ENCODE measurements at regions not wholly inside any gene's neighbourhood (a gene's known extent, or its start where the extent isn't known, plus 50 kb on each side); places are given as distances from the start of the nearest gene placed in this dataset.

DNA sequence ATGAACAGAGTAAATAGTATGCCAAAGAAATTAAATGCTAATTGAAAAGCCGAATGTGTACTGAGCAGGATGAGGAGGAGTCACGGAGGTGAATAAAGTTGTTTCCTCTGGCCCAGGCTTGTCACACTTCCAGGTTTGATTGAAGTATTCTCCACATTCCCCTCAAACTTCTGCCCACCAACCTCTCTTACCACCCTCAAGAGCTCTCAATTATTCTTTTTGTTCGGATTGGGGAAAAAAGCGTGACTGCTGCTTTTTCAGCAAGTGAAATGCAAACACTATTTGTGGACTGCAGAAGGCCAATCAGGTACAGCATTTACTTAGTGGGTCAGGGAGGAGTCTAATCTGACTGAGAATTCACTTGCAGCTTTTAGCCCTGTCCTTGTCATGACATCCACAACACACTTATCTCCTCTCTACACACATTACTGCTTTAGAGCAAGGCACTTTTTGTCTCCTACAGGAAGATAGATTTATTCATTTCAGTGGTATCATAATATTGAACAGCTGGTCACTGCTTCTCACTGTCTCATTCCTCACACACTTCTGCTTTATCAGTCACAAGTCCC lies 375.6 kb upstream of the PRMT6 start:
- ATAC-seq: no peak
- TF ChIP-seq, protein P1, sequence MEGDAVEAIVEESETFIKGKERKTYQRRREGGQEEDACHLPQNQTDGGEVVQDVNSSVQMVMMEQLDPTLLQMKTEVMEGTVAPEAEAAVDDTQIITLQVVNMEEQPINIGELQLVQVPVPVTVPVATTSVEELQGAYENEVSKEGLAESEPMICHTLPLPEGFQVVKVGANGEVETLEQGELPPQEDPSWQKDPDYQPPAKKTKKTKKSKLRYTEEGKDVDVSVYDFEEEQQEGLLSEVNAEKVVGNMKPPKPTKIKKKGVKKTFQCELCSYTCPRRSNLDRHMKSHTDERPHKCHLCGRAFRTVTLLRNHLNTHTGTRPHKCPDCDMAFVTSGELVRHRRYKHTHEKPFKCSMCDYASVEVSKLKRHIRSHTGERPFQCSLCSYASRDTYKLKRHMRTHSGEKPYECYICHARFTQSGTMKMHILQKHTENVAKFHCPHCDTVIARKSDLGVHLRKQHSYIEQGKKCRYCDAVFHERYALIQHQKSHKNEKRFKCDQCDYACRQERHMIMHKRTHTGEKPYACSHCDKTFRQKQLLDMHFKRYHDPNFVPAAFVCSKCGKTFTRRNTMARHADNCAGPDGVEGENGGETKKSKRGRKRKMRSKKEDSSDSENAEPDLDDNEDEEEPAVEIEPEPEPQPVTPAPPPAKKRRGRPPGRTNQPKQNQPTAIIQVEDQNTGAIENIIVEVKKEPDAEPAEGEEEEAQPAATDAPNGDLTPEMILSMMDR (IDR thresholded peaks at IDR 0.05 in 4 of 5, conservative IDR thresholded peaks at IDR 0.05 in 1 of 5): no peak
- no peak for TF ChIP-seq POLR2A (IDR thresholded peaks at IDR 0.05)
- no peaks in the 10 kb centered on the region for H3K36me3 ChIP-seq

GRCh38 chr1:106681939-106682522 lies 374.4 kb upstream of the PRMT6 start:
- Histone ChIP-seq H3K36me3 (no peaks in the 10 kb centered on the region), H3K4me1 (no peaks in the 10 kb centered on the region), H3K27me3 (no peaks in the 10 kb centered on the region), H3K9me3 (no peaks in the 10 kb centered on the region), H3K27ac (no peak overlapping the region), H3K4me3 (no peak overlapping the region)
- no peak for DNase-seq
- in situ Hi-C loops (cut with MboI; ENCODE audit: low sequenced_read_pairs in 4 of 4): no loop called here
- TF ChIP-seq, protein P1 (IDR thresholded peaks at IDR 0.05 in 4 of 5, conservative IDR thresholded peaks at IDR 0.05 in 1 of 5): no peak
- no peak for TF ChIP-seq POLR2A (IDR thresholded peaks at IDR 0.05)
- intact Hi-C loops (cut with DNase I; ENCODE audit: low total_unique reads): no loop called here
- ATAC-seq: no peak

More for the DNA sequence above, 375.6 kb upstream of the PRMT6 start:
- Histone ChIP-seq H3K4me1 (no peaks in the 10 kb centered on the region), H3K27ac (no peak overlapping the region), H3K4me3 (no peak overlapping the region), H3K9me3 (no peaks in the 10 kb centered on the region), H3K27me3 (no peaks in the 10 kb centered on the region)
- in situ Hi-C loops (cut with MboI; ENCODE audit: low sequenced_read_pairs in 4 of 4) (no loop called here), intact Hi-C loops (cut with DNase I; ENCODE audit: low total_unique reads) (no loop called here)
- no peak for DNase-seq

DNA sequence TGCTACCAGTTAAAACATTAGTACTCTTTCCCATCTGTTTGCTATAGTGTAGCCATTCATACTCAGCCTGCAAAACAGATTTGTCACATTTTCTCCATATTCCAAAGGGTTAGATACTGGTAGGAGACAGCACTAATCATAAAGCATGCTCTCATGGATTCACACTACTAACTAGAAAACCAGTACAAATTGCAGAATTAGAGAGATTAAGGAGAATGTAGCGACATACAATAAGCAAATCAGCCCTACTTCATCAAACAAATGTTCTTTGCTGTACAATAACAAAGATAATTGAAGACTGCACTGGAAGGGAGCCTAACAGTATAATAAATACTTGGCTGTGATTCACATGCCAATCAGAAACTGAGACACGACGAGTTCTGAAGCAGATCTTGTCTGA lies 368.0 kb upstream of the PRMT6 start:
- no peaks in the 10 kb centered on the region for H3K36me3 ChIP-seq
- TF ChIP-seq POLR2A (IDR thresholded peaks at IDR 0.05): no peak
- TF ChIP-seq, protein P1 (IDR thresholded peaks at IDR 0.05 in 4 of 5, conservative IDR thresholded peaks at IDR 0.05 in 1 of 5): no peak
- no peaks in the 10 kb centered on the region for H3K9me3 ChIP-seq
- intact Hi-C loops (cut with DNase I; ENCODE audit: low total_unique reads): no loop called here
- in situ Hi-C loops (cut with MboI; ENCODE audit: low sequenced_read_pairs in 4 of 4): no loop called here
- H3K4me3 ChIP-seq: no peak overlapping the region
- H3K27me3 ChIP-seq: no peaks in the 10 kb centered on the region
- DNase-seq: no peak
- H3K27ac ChIP-seq: no peak overlapping the region
- no peak for ATAC-seq
- no peaks in the 10 kb centered on the region for H3K4me1 ChIP-seq

- in situ Hi-C loops (cut with MboI; ENCODE audit: low sequenced_read_pairs in 4 of 4): loop anchor here in 1 of 4 donors (5.0 kb wide), 1 partner anchor 54 kb away; no protein-coding TSS in a partner anchor
- Histone ChIP-seq H3K27me3 (no peaks in the 10 kb centered on the region), H3K4me3 (no peak overlapping the region), H3K36me3 (no peaks in the 10 kb centered on the region), H3K9me3 (no peaks in the 10 kb centered on the region), H3K4me1 (no peaks in the 10 kb centered on the region), H3K27ac (no peak overlapping the region)
- TF ChIP-seq POLR2A (IDR thresholded peaks at IDR 0.05): no peak
- TF ChIP-seq, protein P1 (IDR thresholded peaks at IDR 0.05 in 4 of 5, conservative IDR thresholded peaks at IDR 0.05 in 1 of 5): no peak
- ATAC-seq (no peak), DNase-seq (no peak)
- intact Hi-C loops (cut with DNase I; ENCODE audit: low total_unique reads): no loop called here
These were observed 357.8 kb upstream of the PRMT6 start for GRCh38 chr1:106698660-106699059.
